Suprapubic skin (tissue), 4 donors: ENCODE measurements at regions not wholly inside any gene's neighbourhood (a gene's known extent, or its start where the extent isn't known, plus 50 kb on each side); places are given as distances from the start of the nearest gene placed in this dataset.

ENCODE experiments used
- DNase-seq, 2 donors: peaks; one replicate each; pipeline ENCODE4 v3.0.0-alpha.2; 2019; ENCODE audit warnings: low spot score in 2 of 2
- H3K27ac ChIP-seq: fragments of 200-600 bp; sonication (generic); one replicate; pipeline ENCODE4 v1.5.1; 2019
- H3K27me3 ChIP-seq: fragments of 200-600 bp; sonication (generic); one replicate; pipeline ENCODE4 v1.5.1; 2019
- H3K36me3 ChIP-seq: fragments of 200-600 bp; sonication (generic); one replicate; pipeline ENCODE4 v1.5.1; 2019
- H3K4me1 ChIP-seq: fragments of 200-600 bp; sonication (generic); one replicate; pipeline ENCODE4 v1.5.1; 2019
- H3K4me3 ChIP-seq: fragments of 200-600 bp; sonication (generic); one replicate; pipeline ENCODE4 v1.5.1; 2019; ENCODE audit warnings: mild to moderate bottlenecking
- H3K9me3 ChIP-seq: fragments of 200-600 bp; sonication (generic); one replicate; pipeline ENCODE4 v1.5.1; 2019
- EP300 ChIP-seq: sonication (generic); formaldehyde crosslinking; IDR thresholded peaks from one replicate; pipeline ENCODE4 v1.6.1; 2017; ENCODE audit warnings: antibody characterized with exemption
- POLR2A ChIP-seq, 2 donors: fragments of 450-650 bp; IDR thresholded peaks; one replicate each; pipeline ENCODE4 v1.6.1; 2017; ENCODE audit warnings: antibody characterized with exemption in 2 of 2, mild to moderate bottlenecking in 2 of 2, moderate library complexity in 2 of 2
- POLR2AphosphoS5 ChIP-seq, 3 donors: sonication (generic); formaldehyde crosslinking; IDR thresholded peaks; one replicate each; pipeline ENCODE4 v1.6.1; 2017; ENCODE audit warnings: antibody characterized with exemption in 3 of 3
- WGBS: methylation state at CpG from one replicate; pipeline ENCODE4 v1.1.5; 2018; 5-methylcytosine and 5-hydroxymethylcytosine counted together
- TF ChIP-seq, protein P1 (sequence below), 2 donors: fragments of 200-600 bp in 1 of 2; fragments of 450-650 bp in 1 of 2; sonication (generic) in 1 of 2; IDR thresholded peaks; one replicate each; pipeline ENCODE4 v1.5.1; 2016 to 2019; ENCODE audit warnings: antibody characterized with exemption in 2 of 2, mild to moderate bottlenecking in 1 of 2, moderate library complexity in 1 of 2

DNA sequence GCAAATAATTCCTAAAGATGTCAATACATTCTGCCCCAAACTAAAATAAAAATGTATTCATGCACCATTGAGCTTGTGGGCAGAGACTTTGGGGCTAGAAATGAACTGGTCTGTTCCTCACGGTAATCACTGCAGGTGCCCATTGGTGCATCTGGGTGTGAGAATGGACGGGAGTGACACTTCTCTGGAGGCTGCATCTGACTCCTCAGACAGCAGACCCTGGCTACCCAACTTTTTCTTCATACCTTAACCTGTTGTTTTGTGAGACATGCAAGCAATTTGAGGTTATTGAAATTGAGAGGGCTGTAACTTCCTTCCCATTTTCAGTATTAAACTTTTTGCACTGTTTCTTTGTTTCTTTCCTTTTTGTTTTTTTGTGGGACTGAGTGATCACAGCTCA lies 333.4 kb downstream of the ICE1 start:
- Histone ChIP-seq H3K27me3 (no peaks in the 10 kb centered on the region), H3K9me3 (no peaks in the 10 kb centered on the region), H3K4me3 (no peak overlapping the region), H3K27ac (no peak overlapping the region), H3K36me3 (no peaks in the 10 kb centered on the region), H3K4me1 (no peaks in the 10 kb centered on the region)
- 71% methylated on average over 2 of the region's 2 CpGs for WGBS
- no peak for TF ChIP-seq EP300
- no peak for TF ChIP-seq POLR2AphosphoS5 (IDR thresholded peaks at IDR 0.05)
- TF ChIP-seq, protein P1, sequence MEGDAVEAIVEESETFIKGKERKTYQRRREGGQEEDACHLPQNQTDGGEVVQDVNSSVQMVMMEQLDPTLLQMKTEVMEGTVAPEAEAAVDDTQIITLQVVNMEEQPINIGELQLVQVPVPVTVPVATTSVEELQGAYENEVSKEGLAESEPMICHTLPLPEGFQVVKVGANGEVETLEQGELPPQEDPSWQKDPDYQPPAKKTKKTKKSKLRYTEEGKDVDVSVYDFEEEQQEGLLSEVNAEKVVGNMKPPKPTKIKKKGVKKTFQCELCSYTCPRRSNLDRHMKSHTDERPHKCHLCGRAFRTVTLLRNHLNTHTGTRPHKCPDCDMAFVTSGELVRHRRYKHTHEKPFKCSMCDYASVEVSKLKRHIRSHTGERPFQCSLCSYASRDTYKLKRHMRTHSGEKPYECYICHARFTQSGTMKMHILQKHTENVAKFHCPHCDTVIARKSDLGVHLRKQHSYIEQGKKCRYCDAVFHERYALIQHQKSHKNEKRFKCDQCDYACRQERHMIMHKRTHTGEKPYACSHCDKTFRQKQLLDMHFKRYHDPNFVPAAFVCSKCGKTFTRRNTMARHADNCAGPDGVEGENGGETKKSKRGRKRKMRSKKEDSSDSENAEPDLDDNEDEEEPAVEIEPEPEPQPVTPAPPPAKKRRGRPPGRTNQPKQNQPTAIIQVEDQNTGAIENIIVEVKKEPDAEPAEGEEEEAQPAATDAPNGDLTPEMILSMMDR (IDR thresholded peaks at IDR 0.05) = no peak
- no peak for TF ChIP-seq POLR2A (IDR thresholded peaks at IDR 0.05)
- no peak for DNase-seq

DNA sequence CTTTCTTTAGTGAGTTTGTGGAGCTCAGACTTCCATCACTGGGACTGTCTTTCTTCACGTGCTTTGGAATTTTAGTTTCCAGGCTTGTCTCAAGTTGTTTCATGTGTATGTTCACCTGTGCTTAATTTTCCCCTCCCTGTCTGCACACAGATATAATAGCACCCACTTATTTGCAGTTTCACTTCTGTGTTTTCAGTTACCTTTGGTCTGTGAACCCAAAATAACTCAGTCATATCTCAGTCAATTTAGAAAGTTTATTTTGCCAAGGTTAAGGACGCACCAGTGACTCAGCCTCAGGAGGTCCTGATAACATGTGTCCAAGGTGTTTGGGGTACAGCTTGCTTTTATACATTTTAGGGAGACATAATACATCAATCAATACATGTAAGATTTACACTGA lies 330.4 kb downstream of the ICE1 start:
- H3K4me1 ChIP-seq = no peaks in the 10 kb centered on the region
- 61% methylated on average over 2 of the region's 2 CpGs for whole genome bisulfite sequencing
- no peak overlapping the region for H3K4me3 ChIP-seq
- TF ChIP-seq POLR2AphosphoS5 (IDR thresholded peaks at IDR 0.05) (no peak), EP300 (no peak), POLR2A (IDR thresholded peaks at IDR 0.05) (no peak)
- TF ChIP-seq, protein P1 (IDR thresholded peaks at IDR 0.05) = no peak
- H3K27ac ChIP-seq = no peak overlapping the region
- H3K36me3 ChIP-seq = no peaks in the 10 kb centered on the region
- no peak for DNase-seq
- no peaks in the 10 kb centered on the region for H3K27me3 ChIP-seq
- no peaks in the 10 kb centered on the region for H3K9me3 ChIP-seq

DNA sequence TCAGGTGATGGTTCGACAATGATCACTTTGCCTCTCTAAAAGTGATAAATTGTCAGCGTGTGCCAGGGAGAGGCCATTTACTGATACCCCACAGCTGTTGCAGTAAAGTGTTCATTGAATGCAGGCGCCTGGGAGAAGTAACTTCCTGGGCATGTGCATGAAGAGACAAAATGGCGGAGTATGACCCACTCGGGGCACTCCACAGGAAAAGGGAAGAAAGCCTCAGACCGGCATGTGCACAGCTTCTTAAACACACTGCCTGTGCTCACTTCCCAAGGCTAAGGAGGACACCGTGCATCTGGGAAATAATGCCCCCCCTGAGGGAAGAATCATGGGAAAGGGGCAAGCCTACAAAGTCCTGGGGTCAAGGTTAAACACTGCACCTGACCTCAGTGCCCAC lies 329.5 kb downstream of the ICE1 start:
- H3K4me1 ChIP-seq = no peaks in the 10 kb centered on the region
- H3K9me3 ChIP-seq = no peaks in the 10 kb centered on the region
- no peak overlapping the region for H3K27ac ChIP-seq
- no peak for TF ChIP-seq POLR2A (IDR thresholded peaks at IDR 0.05)
- no peak for TF ChIP-seq POLR2AphosphoS5 (IDR thresholded peaks at IDR 0.05)
- TF ChIP-seq, protein P1 (IDR thresholded peaks at IDR 0.05) = no peak
- no peaks in the 10 kb centered on the region for H3K27me3 ChIP-seq
- WGBS = 39% methylated on average over 7 of the region's 7 CpGs
- H3K4me3 ChIP-seq = no peak overlapping the region
- H3K36me3 ChIP-seq = no peaks in the 10 kb centered on the region
- no peak for DNase-seq

DNA sequence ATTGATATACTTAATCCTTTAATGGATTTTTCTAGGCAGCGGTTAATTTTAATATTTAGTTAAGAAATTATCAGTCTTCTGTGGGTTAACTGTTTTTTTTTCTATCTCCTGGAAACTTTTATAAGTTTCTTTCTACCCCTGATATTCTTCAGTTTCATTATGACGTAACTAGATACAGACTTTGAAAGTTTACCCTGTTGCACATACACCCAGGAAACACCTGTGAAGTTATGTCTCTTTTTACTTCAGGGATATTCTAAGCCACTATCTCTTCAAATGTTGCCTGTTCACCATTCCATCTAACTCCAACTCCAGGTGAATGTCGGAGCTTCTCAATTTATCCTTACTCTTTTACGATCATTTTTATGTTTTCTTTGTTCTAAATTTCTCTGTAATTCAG lies 329.0 kb downstream of the ICE1 start:
- TF ChIP-seq POLR2A (IDR thresholded peaks at IDR 0.05) (no peak), EP300 (no peak), POLR2AphosphoS5 (IDR thresholded peaks at IDR 0.05) (no peak)
- TF ChIP-seq, protein P1 (IDR thresholded peaks at IDR 0.05) = no peak
- Histone ChIP-seq H3K4me3 (no peak overlapping the region), H3K27ac (no peak overlapping the region), H3K36me3 (no peaks in the 10 kb centered on the region), H3K27me3 (no peaks in the 10 kb centered on the region), H3K9me3 (no peaks in the 10 kb centered on the region), H3K4me1 (no peaks in the 10 kb centered on the region)
- 75% methylated on average over 4 of the region's 4 CpGs for WGBS
- no peak for DNase-seq

DNA sequence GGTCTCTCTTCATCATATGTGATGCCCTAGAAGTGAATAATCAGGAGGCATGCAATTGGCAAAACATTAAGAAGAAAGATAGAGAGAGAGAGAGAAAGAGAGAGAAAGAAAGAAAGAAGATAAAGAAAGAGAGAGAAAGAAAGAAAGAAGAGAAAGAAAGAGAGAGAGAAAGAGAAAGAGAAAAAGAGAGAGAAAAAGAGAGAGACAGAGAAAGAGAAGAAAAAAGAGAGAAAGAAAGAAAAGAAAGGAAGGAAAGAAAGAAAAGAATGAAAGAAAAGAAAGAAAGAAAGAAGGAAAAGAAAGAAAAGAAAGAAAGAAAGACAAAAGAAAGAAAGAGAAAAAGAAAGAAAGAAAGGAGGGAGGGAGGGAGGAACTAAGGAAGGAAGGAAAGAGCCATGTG lies 318.9 kb downstream of the ICE1 start:
- no peaks in the 10 kb centered on the region for H3K36me3 ChIP-seq
- no peak for DNase-seq
- no peaks in the 10 kb centered on the region for H3K27me3 ChIP-seq
- no peak overlapping the region for H3K27ac ChIP-seq
- H3K4me1 ChIP-seq = no peaks in the 10 kb centered on the region
- H3K4me3 ChIP-seq = no peak overlapping the region
- peaks cover 16% of the 10 kb centered on the region for H3K9me3 ChIP-seq
- TF ChIP-seq POLR2AphosphoS5 (IDR thresholded peaks at IDR 0.05) = no peak
- TF ChIP-seq, protein P1 (IDR thresholded peaks at IDR 0.05) = no peak
- no peak for TF ChIP-seq EP300
- no peak for TF ChIP-seq POLR2A (IDR thresholded peaks at IDR 0.05)
